MM.1S (cell line): ENCODE measurements at regions not wholly inside any gene's neighbourhood (a gene's known extent, or its start where the extent isn't known, plus 50 kb on each side); places are given as distances from the start of the nearest gene placed in this dataset.

ENCODE experiments used
- DNase-seq: peaks from one replicate; pipeline ENCODE4 v3.0.0-alpha.2; 2015
- H2AFZ ChIP-seq: fragments of 300-600 bp; sonication (generic); 2 replicates; pipeline ENCODE4 v1.6.0; 2016; ENCODE audit warnings: antibody characterized with exemption, low read length
- H3F3A ChIP-seq: fragments of 300-600 bp; sonication (generic); 2 replicates; pipeline ENCODE4 v1.6.1; 2016; ENCODE audit warnings: mild to moderate bottlenecking, antibody characterized with exemption, low read length, moderate library complexity, mixed read lengths; ENCODE audit not compliant: insufficient read depth
- H3K27ac ChIP-seq: fragments of 300-600 bp; sonication (generic); 2 replicates; pipeline ENCODE4 v1.5.1; 2016; ENCODE audit warnings: mild to moderate bottlenecking, low read length
- H3K27me3 ChIP-seq: fragments of 300-600 bp; sonication (generic); replicated peaks from 2 replicates; pipeline ENCODE4 v1.6.0; 2016; ENCODE audit warnings: low read length; ENCODE audit not compliant: insufficient read depth
- H3K36me3 ChIP-seq: fragments of 300-600 bp; sonication (generic); replicated peaks from 2 replicates; pipeline ENCODE4 v1.6.1; 2016; ENCODE audit warnings: mild to moderate bottlenecking, low read length, mixed read lengths; ENCODE audit not compliant: insufficient read depth
- H3K4me1 ChIP-seq: fragments of 300-600 bp; sonication (generic); 2 replicates; pipeline ENCODE4 v1.6.1; 2016; ENCODE audit warnings: low read length, mixed read lengths
- H3K4me2 ChIP-seq: fragments of 300-600 bp; sonication (generic); 2 replicates; pipeline ENCODE4 v1.6.0; 2016; ENCODE audit warnings: low read depth, low read length
- H3K4me3 ChIP-seq: fragments of 300-600 bp; sonication (generic); 2 replicates; pipeline ENCODE4 v1.5.1; 2016; ENCODE audit warnings: low read length, mixed read lengths
- H3K79me2 ChIP-seq: fragments of 300-600 bp; sonication (generic); 2 replicates; pipeline ENCODE4 v1.6.1; 2016; ENCODE audit warnings: mixed run types, low read length, mixed read lengths
- H3K9ac ChIP-seq: fragments of 300-600 bp; sonication (generic); 2 replicates; pipeline ENCODE4 v1.6.1; 2016; ENCODE audit warnings: low read length, mixed read lengths
- H3K9me2 ChIP-seq: fragments of 300-600 bp; sonication (generic); replicated peaks from 2 replicates; pipeline ENCODE4 v1.6.1; 2016; ENCODE audit warnings: mild to moderate bottlenecking, low read length, mixed read lengths; ENCODE audit not compliant: insufficient read depth
- H3K9me3 ChIP-seq: fragments of 300-600 bp; sonication (generic); replicated peaks from 2 replicates; pipeline ENCODE4 v1.6.1; 2016; ENCODE audit warnings: mild to moderate bottlenecking, low read length, mixed read lengths; ENCODE audit not compliant: insufficient read depth
- H4K20me1 ChIP-seq: fragments of 300-600 bp; sonication (generic); 2 replicates; pipeline ENCODE4 v1.6.1; 2016; ENCODE audit warnings: mild to moderate bottlenecking, low read length, moderate library complexity, mixed read lengths; ENCODE audit not compliant: insufficient read depth
- EZH2 ChIP-seq: fragments of 300-600 bp; sonication (generic); optimal IDR thresholded peaks from 2 replicates; pipeline ENCODE3; 2017; ENCODE audit warnings: low read depth, mild to moderate bottlenecking, antibody characterized with exemption, low read length, mixed read lengths
- EZH2phosphoT487 ChIP-seq: fragments of 300-600 bp; sonication (generic); IDR thresholded peaks from 2 replicates; pipeline ENCODE4 v1.6.1; 2018; ENCODE audit warnings: antibody characterized with exemption, low read length
- TF ChIP-seq, protein P1 (sequence below): fragments of 300-600 bp; sonication (generic); IDR thresholded peaks from 2 replicates; pipeline ENCODE4 v1.5.1; 2016; ENCODE audit warnings: antibody characterized with exemption, low read length, mixed read lengths

- Histone ChIP-seq H2AFZ (0 out of 2 replicates have a peak overlapping the region, but pooled peaks have one; percentile 29), H3K79me2 (no peaks in the 10 kb centered on the region), H3K27ac (peak overlapping the region; percentile 83)
These were observed 98.0 kb upstream of the ZSWIM2 start for GRCh38 chr2:186946896-186947467.

GRCh38 chr2:186941853-186942252 is 92.9 kb upstream of the ZSWIM2 start:
- H3K27ac ChIP-seq, result no peak overlapping the region
- no peaks in the 10 kb centered on the region for H3K36me3 ChIP-seq
- no peaks in the 10 kb centered on the region for H3K79me2 ChIP-seq
- no peaks in the 10 kb centered on the region for H4K20me1 ChIP-seq
- H2AFZ ChIP-seq, result no peak overlapping the region
- H3K4me2 ChIP-seq, result no peak overlapping the region
- H3K9me2 ChIP-seq, result no peaks in the 10 kb centered on the region
- H3K27me3 ChIP-seq, result no peaks in the 10 kb centered on the region
- no peak overlapping the region for H3K9ac ChIP-seq
- H3K4me3 ChIP-seq, result no peak overlapping the region
- no peak for DNase-seq
- H3K9me3 ChIP-seq, result no peaks in the 10 kb centered on the region
- peaks cover 6% of the 10 kb centered on the region for H3K4me1 ChIP-seq
- H3F3A ChIP-seq, result peaks cover 6% of the 10 kb centered on the region; the same call in 1 of the 2 replicates
- TF ChIP-seq EZH2 (no peak), EZH2phosphoT487 (no peak)
- TF ChIP-seq, protein P1, sequence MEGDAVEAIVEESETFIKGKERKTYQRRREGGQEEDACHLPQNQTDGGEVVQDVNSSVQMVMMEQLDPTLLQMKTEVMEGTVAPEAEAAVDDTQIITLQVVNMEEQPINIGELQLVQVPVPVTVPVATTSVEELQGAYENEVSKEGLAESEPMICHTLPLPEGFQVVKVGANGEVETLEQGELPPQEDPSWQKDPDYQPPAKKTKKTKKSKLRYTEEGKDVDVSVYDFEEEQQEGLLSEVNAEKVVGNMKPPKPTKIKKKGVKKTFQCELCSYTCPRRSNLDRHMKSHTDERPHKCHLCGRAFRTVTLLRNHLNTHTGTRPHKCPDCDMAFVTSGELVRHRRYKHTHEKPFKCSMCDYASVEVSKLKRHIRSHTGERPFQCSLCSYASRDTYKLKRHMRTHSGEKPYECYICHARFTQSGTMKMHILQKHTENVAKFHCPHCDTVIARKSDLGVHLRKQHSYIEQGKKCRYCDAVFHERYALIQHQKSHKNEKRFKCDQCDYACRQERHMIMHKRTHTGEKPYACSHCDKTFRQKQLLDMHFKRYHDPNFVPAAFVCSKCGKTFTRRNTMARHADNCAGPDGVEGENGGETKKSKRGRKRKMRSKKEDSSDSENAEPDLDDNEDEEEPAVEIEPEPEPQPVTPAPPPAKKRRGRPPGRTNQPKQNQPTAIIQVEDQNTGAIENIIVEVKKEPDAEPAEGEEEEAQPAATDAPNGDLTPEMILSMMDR, result no peak

More at GRCh38 chr2:186946896-186947467, 98.0 kb upstream of the ZSWIM2 start:
- H3K27me3 ChIP-seq, result no peaks in the 10 kb centered on the region
- TF ChIP-seq EZH2 (no peak), EZH2phosphoT487 (no peak)
- TF ChIP-seq, protein P1, result peak; percentile 25
- peak overlapping the region; percentile 52 for H3K9ac ChIP-seq
- no peaks in the 10 kb centered on the region for H3K9me3 ChIP-seq
- H4K20me1 ChIP-seq, result no peaks in the 10 kb centered on the region
- H3K9me2 ChIP-seq, result no peaks in the 10 kb centered on the region
- peaks cover 44% of the 10 kb centered on the region for H3F3A ChIP-seq
- peaks cover 40% of the 10 kb centered on the region for H3K4me1 ChIP-seq
- no peaks in the 10 kb centered on the region for H3K36me3 ChIP-seq
- peak; percentile 94 for DNase-seq
- peak overlapping the region; percentile 11; the same call in 1 of the 2 replicates for H3K4me3 ChIP-seq
- H3K4me2 ChIP-seq, result peak overlapping the region; percentile 34

DNA sequence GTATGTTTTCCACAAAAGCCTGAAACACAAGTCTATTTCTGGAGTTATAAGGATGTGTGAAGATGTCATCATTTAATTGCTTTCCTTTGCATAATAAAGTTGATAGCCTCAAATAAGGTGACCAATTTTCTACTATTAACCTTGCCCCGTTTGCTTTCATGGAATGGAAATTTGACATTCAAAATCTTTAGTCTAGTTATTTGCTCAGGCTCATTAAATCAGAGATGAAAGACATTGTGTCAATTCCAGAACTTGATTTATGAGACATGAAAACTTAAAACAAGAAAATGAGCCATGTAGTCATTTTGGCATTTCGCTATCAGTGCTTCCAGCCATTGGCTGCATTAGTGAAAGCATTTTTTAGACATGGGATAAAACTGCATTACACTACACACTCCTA is 91.5 kb upstream of the ZSWIM2 start:
- Histone ChIP-seq H3K79me2 (no peaks in the 10 kb centered on the region), H3K9me3 (no peaks in the 10 kb centered on the region), H3K27ac (no peak overlapping the region), H3K36me3 (no peaks in the 10 kb centered on the region), H3K27me3 (no peaks in the 10 kb centered on the region), H3K4me1 (no peaks in the 10 kb centered on the region), H3K4me2 (no peak overlapping the region), H3K9me2 (no peaks in the 10 kb centered on the region), H4K20me1 (no peaks in the 10 kb centered on the region), H3K9ac (no peak overlapping the region), H2AFZ (no peak overlapping the region), H3F3A (no peaks in the 10 kb centered on the region), H3K4me3 (no peak overlapping the region)
- no peak for TF ChIP-seq EZH2
- TF ChIP-seq EZH2phosphoT487, result no peak
- TF ChIP-seq, protein P1, result no peak
- no peak for DNase-seq
